HG02870 (cell line): ENCODE measurements at regions not wholly inside any gene's neighbourhood (a gene's known extent, or its start where the extent isn't known, plus 50 kb on each side); places are given as distances from the start of the nearest gene placed in this dataset.

Experiments used
- ATAC-seq: cut with Tn5 transposase; IDR thresholded peaks from one replicate; pipeline ENCODE4 v1.9.1; 2021; ENCODE audit warnings: mild to moderate bottlenecking, moderate library complexity; ENCODE audit not compliant: unreplicated experiment

DNA sequence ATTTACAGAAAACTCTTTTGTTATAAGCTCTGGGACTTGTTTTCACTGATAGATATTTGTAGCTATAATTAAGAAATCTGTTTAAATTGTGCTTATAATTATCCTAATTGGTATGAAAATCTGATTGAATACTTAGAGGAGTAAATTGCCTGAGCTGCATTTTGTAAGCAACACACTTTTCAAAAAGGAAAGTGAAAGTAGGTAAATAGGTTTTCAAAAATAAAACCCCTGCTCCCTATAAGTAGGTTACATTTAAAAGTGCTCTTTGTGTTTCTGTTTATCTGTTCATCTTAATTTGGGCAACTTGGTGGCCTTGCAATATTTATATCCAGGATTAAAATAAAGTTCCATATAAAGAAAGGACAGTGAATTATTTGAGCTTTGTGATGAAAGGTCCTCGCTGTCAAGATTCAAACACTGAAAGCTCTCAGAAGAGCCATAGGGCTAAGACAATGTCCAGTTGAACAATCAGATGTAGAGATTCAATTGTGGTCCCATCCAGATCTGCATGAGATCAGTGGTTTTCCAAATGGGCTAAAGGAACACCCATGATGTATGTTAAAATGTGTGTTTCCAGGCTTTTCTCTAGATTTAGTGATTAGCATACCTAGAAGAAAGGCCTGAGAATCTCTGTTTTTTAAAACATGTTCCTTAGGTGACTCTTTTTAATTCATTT is 371.6 kb downstream of the RPRM start:
- peak; percentile 42 for ATAC-seq

DNA sequence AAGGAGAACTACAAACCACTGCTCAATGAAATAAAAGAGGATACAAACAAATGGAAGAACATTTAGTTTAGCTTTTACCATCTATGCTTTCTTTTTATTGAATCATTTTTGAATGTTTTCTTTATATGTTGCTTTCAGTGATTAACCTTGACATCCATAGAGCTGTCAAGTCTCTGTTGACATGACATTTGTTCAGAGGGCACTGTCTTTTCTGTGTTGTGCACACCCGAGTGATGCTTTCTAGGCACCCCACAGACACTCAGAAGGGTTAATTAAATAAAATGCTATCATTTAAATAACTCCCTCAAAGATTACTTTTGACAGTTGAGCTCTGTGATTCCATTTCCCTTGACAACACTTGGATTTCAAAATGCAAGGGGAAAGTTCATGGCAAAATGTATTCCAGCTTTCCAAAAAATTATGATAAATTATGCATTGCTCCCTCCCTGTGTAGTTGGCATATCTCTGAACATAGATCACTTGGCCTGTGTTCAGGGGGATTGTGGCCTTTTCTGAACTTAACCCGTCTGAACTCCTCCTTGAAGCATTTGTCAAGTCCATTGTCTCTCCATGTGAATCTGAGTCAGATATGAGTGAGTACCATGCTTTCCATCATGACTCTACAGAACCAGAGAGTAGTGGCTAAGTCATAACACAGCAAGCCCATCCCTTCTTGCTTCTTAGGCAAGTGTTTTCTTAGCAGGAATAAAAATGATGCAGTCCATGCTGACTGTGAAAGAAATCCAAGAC is 372.6 kb downstream of the RPRM start:
- ATAC-seq, result no peak

DNA sequence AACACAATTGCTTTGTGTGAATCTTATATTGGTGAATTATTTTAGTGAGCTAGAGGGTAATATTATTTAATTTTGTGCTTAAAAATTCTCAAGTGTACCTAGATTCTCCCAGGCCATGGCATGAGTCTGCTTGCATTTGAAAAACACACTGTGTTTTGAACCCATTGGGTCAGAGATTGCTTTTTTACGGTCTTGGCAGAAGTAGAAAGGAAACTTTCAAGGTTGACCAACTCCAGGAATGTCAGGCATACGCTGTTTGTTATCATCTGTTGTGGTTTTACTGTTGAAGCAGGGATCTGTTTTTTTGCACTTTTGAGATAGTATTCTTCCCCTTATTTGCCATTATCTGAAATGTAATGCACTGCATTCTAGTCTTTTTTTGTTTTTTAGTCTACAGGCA is 377.4 kb downstream of the RPRM start:
- no peak for ATAC-seq

DNA sequence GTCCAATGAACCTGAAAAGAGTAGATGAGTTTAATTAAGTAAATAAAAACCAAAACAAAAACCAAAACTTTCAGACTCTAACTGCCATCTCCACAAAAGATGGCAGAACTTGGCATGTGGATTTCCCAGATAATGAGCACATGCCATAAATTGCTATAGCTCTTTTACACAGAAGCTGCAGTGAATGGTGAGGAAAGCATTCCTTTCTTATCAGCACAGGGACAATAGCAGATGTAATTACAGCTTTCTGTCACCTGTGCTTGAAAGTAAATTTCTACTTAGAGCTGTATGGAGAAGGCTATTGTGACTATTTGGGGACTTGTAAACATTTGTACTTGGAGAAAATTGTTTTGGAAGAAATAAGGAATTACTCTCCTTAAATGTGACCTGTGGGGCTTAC is 378.4 kb downstream of the RPRM start:
- no peak for ATAC-seq

DNA sequence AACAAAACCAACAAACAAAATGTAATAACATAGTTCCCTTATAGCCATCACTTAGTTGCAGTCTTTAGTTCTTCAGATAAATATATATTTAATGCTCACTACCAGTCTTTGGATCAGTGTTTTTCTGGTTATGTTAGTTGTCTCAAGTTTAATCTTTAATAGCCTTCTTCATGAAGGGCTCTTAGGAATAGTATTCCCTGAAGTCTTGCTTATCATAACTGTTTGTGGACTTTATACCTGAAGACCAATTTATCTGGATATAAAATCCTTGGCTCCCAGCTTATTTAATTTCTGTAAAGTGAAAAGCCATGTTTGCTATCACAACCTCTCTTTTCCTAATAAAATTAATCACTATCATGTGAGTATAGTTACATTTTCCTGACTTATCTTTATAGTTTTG is 379.7 kb downstream of the ARL6IP6 start:
- ATAC-seq, result no peak

DNA sequence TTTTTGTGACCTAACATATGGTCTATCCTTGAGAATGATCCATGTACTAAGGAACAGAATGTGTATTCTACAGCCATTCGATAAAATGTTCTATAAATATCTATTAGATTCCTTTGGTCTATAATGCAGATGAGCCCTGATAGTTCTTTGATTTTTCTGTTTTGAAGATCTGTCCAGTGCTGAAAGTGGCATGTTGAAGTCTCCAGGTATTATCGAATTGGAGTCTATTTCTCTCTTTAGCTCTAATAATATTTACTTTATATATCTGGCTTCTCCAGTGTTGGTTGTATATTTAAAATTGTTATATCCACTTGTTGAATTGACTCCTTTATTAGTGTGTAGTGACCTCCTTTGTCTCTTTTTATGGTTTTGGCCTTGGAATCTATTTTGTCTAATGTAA is 377.9 kb downstream of the ARL6IP6 start:
- no peak for ATAC-seq

DNA sequence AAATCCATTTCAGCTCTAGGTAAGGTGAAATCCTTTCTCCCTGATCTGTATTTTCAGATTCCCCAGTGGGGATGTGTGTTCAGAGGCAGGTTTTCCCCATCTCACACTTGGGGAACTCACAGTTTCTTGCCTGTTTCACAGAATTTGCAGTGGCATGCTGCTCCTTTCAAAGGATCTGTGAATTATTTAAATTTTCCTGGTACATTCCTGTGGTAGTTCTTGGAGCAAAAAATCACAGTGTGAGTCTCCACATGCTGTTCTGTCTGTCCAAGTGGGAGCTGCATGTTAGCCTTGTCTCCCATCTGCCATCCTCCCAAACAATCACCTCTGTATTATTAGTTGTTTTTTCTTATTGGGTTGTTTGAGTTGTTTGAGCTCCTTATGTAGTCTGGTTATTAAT is 372.9 kb downstream of the ARL6IP6 start:
- ATAC-seq, result no peak

DNA sequence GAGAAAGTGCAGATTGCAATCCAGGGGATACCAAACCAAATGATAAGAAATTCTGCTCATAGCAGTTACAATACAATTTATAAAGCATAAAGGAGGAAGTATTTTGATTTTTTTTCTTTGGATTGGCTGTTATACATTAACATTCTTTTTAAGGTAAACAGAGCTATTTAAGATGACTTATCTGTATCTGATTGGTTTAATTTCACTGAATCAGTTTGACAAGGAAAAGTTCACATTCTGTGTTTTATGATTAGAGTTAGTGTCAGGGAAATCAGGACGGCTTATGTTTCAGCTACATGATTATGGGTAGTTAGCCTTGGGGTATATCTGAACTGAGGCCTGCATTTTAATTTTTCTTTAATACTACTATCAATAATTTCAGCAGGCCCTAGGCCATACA is 360.9 kb downstream of the ARL6IP6 start:
- no peak for ATAC-seq

DNA sequence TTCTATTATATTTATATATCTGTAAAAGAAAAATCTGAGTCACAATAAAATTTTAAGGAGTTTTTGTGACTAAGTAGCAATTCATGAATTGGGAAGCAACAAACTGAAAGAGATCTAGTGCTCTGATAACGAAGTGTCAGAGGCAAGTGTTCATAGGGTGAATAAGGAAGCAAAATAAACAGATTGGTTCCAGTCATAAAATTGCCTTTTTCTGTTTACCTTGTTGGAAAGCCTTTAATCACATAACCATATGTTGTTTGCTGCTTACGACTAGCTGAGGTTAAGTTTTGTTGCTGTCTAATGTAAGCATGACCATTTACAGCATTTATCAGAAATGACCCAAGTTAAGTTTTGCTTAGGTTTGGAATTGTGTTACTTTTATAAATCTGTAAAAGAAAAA is 358.9 kb downstream of the ARL6IP6 start:
- no peak for ATAC-seq

DNA sequence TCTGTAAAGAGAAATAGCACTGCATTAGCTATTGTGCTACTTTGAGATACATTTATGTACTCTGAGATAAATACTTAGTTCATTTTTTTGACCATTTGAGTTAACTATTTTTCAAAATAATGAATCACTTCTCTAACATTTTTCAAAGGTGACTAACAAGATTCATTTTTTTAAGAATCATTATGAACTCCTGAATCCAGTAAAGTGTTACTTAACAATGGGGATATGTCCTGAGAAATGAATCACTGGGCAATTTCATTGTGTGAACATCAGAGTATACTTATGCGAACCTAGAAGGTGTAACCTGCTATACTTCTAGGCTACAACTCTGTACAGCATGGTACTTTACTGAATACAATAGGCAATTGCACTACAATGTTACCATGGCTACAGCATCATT is 355.8 kb downstream of the ARL6IP6 start:
- no peak for ATAC-seq

DNA sequence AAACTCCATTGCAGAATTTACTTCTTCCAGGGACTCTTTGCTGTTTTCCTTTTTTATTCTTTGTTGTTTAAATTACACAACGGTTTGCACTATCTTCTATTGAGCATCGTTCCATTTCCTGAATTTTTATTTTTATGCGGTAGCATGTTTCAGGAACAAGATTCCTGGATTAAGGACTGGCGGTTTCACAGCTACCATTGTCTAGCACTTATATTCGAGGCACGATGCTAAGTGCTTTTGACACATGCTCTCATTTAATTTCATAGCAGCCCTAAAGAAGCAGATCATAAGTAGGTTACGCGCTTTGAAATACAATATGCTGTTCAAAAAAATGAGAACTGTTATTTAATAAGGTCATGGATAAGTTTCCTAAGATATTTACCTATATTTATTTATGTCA is 354.4 kb downstream of the ARL6IP6 start:
- no peak for ATAC-seq

DNA sequence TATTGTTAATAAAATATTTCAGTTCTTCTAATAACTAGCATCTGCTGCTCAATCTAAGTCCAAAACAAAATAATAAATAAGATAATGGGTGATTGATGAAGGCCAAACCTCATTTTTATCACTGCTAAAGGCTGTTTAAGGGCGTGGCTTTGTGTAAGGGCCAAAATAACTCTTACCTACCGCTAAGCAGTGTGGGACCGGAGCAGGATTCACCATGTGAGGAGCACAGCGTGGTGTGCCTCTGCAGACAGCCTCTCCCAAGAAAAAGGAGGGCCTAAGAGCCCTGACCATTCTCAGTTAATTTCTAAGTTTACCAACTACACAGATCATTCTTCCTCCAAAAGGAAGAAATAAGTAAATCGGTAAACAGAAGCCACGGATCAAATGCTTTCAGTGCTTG is 353.7 kb downstream of the ARL6IP6 start:
- ATAC-seq, result no peak

DNA sequence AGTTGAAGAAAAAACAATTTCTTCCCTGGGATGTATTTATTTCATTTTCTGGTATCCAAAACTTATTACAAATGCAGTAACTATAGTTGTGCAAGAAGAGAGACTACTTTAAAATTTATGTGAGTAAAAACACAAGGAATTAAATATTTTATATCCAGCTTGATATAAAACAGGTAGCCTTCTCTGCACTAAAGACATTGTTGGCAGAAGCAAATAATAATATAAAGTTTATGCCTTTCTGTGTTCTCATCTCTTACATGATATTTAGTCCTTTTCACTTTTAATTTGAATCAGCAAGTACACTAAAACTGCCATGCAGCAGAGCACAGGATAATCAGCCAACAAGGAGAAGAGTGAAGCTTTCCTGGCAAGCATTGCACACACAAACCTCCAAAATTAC is 352.7 kb downstream of the ARL6IP6 start:
- ATAC-seq, result no peak

DNA sequence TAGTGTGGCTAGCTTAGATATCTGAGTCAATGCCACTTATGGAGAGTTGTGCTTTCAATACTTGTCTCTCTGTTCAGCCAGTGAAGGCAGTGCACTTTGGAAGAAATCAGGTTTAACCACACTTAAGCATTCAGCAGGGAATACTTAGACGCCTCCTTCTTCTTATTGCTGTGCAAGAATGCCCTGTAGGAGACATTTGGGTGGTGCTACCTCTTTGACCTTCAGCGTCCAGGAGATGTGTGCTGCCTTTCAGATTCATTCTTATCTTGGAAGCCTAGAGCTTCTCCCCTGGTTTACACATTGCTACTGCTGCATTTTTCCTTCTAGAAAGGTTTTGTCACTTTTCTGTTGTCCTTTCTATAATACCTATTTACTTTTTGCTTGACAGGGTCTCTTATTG is 350.5 kb downstream of the ARL6IP6 start:
- no peak for ATAC-seq

DNA sequence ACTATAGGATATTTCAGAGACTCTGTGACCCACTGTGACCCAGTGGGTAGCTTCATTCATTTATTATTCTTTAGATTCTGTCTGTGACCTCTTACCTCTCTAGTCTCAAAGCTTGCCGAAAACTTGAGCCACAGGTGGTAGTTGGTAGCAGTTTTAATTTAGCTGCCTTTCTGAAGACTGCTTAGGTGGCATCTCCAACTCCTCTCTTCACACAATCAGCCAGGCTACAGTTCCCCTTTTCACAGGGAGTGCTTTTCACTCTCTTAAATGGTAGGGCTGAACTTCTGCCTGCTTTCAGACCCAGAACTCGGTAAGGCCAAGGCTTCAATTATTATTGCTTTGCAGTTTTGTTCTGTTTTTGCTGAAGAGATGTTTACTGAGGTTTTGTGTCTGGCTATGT is 349.6 kb downstream of the ARL6IP6 start:
- ATAC-seq, result no peak

DNA sequence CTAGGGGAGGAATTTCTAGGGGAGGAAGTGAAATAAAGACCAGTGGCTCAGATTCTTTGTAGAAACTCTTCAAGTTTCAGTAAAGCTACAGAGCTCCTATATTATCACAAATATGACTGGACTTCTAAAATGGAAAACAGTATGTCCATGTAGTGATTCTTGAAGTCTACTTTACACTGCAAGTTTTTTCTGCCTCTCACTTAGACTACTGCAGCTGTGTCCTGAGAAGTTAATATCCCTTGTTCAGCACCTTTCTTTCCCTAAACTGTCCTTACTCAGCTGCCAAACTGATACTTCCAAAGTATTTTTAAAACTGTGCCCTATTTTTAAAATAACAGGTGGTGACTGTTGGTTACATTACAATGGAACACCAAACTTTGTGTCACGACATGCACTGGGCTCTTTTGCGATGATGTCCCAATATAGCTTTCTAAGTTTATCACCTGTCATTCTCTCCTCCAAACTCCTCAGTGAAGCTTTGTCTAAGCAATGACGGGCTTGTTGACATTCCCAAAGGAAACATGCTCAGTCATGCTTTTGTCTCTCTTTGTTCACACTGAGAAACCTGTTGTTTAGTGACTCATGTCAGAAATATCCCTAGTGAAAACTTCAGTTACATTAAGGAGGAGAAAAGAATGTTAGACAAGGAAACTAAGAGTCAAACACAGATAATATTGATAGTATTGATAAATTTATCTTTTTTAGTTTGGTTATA is 341.1 kb downstream of the ARL6IP6 start:
- ATAC-seq, result no peak

DNA sequence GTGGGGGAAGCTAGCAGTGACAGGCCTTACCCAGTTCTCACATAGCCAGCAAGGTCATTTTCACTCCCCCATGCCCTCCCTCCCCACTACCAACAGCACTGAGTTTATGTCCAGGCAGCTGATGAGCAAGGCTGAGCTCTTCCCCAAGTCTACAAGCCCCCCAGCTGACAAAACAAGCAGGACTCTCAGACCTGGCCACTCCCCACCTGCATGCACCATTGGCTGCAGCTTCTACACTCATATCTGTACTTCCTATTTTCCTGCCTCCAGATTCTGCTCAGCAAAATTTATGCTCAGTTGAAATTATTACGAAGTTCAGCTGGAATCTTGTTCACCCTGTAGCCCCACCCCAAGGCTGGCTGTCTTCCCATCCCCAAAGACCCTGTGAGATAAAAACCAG is 339.3 kb downstream of the ARL6IP6 start:
- no peak for ATAC-seq

DNA sequence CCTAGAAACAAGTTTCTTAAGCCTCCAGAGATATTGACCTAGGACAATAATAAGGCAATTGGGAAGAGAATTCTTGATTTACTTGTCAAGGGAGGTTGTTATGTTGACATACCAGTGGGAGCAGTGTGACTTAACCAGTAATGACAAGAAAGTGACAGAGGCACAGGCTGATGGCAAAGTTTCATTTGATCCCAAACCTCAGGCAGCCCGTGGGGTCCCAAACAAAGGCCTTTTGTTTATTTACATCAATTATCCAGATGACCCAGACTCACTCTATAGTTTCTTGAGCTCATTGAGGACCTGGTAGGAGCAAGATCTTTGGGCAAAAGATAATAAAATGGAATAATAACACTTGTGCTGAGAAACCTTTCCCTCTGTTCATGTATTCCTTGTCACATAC is 336.8 kb downstream of the ARL6IP6 start:
- ATAC-seq, result no peak

DNA sequence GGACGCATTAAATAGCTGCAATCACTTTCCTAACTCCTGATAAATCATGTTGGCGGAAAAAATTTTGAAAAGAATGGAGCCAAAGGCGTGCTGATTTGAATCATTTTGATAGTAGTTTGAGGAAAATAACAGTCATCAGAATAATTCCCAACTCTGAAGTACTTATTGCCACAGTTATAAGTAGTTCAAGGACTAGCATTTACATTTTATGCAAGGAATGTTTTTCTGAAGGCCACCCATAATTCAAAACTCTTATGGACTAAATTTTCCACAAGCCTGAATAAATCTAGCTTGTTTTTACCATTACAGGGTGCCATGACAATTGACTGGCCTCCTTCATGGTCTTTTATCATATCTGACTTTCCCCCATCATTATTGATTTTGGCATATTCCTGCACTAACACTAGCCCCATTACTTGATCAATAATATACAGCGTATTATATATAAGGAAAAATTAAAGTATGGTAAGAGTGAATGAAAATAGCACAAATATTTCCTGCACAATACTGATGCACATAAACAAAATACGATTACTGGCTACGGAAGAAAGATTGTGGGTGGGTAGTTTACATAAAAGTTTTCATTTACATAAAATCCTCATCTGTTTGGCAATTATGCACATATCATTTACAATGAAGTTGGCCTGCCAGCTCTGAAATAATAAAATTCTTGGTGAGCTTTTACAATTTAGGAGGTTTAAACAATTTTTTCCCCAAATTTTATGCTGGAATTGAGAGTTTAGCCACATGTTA is 334.6 kb downstream of the ARL6IP6 start:
- ATAC-seq, result no peak

DNA sequence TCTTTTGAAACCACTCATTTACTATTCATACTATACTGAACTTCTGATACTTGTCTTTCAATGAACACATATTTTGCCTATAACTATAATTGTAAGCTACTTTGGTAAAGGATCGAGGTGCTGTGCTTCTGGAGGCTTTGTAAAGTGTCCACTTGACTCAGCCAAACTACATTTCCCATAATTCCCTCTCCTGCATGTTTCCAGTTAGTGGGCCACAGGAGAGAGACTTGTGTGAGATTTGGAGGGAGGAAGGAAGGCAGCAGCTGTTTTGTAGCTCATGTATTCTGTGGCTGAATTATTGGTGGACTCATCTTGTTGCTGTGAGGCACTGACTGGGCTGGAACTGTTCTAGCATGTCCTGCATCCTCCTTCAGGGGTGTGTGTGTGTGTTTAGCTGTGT is 328.8 kb downstream of the ARL6IP6 start:
- no peak for ATAC-seq

DNA sequence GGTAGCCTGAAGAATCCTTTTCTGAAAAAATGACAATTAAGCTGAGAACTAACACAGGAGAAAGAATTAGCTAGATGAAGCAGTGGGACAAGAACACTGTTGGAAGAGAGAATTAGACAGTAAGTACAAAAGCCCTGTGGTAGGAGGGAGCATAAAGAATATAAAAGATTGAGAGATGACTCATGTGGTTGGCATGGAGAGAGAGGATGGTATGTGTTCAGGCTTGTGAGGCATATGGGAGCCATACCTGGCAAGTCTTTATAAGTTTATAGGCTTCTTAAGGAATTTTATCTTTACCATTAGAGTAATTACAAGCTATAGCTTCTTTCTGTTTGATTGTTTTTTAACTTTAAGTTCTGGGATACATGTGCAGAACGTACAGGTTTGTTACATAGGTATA is 325.0 kb downstream of the ARL6IP6 start:
- no peak for ATAC-seq
